Inferior parietal cortex (tissue), 1 donor: ENCODE measurements at regions not wholly inside any gene's neighbourhood (a gene's known extent, or its start where the extent isn't known, plus 50 kb on each side); places are given as distances from the start of the nearest gene placed in this dataset.
"Not testable (repeated sequence)": the region's sequence is repeated elsewhere in the genome, so short reads cannot be mapped to it uniquely, and the experiment has no call there.

ENCODE experiments used
- DNase-seq: peaks from one replicate; pipeline ENCODE4 v3.0.0-alpha.2; 2016; ENCODE audit errors: extremely low spot score

DNA sequence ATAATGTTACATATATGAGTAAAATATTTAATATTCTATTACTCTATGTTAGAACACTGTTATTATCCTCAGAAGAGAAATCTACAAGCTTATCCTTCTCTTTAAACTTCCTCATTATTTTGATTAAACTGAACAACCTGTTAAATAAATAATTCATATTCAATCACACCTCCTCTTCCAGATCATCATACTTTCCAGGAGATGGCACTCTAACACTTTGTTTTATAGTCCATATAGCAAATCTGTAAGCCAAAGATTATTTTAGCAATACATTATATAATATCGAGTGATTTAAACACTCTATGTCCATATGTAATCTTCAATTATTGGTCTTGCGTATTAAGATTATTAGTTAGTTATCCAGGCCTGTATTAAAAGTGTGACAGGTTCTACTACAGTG lies 694.1 kb downstream of the ANKRD7 start:
- DNase-seq = no peak

DNA sequence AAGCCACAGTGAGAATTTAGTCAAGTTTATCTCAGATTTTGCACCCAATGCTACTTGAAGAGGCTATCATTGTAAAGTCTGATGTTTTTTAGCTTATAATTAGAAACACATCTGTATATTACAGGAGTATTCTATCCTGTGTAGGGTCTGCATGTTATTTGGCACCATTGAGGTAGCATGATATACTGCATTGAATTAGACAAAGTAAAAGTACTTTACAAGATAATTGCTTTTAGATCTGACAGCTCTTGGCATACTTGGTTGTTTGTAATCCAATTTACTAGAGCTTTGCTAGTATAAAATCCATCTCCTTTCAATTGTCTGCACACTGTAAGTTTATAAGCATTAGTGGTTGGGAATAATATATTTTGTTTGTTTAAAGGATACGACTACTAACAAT lies 714.3 kb downstream of the ANKRD7 start:
- DNase-seq = no peak

DNA sequence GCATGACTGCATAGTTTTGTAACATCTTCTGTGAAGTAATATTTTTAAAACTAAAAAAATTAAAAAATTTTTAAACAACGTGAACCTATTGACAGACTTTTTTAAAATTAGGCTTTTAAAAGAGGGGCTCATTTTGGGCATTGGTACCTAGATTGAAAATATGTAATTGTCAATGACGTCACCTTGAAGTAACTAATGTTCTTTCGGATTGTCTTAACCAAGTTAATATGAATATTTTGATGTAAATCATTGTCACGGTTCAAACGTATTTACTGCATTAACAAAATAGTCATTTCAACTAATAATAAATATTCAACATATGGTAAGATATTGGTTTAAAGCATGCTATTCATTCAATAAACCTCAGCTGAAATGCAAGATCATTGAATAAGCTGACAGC lies 719.8 kb downstream of the ANKRD7 start:
- DNase-seq = no peak

DNA sequence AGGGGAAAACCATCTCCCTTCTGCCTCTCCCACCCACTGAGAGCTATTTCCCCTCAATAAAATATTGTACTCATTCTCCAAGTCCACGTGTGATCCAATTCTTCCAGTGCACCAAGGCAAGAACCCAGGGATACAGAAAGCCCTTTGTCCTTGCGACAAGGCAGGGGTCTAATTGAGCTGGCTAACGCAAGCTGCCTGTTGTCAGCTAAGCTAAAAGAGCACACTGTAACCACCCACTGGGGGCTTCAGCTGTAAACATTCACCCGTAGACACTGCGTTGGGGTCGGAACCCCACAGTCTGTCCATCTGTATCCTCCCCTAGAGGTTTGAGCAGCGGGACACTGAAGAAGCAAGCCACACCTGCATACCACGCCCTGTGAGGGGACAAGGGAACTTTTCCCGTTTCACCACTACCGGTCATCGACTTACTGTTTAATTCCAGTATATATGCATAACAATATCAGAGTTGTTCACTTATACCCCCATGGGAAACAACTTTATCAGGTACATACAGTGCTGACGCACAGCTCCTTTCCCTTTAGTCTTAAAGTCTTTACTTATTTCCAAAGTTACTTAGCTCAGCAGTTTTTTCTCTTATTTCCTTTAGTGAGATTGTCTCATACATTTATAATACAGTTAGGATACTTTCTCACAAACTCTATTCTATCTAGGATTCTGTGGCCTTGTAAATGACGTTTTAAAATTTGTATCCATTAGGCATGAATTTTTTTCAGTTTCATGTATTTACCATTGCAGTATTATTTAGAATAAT lies 721.6 kb downstream of the ANKRD7 start:
- DNase-seq = no peak

DNA sequence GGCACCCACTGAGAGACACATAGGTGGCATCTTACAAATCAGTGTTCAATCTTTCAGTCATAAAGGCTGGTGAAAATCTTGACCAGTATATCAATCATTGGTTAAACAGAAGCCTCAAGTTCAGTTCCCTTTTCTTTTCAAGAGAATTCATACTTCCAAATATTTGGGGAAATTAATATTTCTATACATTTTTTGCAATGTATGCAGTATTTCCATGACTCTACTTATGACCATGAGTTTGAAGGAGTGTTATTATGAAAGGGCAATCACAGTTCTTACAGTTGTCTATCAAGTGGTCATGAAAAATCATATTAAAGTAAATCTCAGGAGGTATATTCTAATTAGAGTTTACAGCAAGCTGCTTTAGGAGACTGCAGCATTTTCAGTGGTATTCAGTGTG lies 724.0 kb downstream of the ANKRD7 start:
- no peak for DNase-seq

DNA sequence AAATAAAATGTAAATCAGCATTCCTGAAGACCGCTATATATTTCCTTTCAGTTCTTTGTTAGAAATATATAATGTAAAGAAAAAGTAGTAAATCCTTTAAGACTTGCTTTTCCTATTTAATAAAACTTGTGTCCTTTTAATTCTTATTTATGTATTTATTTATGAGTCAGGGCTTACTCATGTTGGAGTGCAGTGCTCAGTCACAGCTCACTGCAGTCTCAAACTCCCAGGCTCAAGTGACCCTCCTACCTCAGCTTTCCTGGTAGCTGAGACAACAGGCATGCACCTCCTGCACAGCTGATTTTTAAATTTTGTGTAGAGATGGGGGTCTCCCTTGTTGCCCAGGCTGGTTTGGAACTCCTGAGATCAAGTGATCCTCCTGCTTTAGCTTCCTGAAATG lies 724.5 kb downstream of the ANKRD7 start:
- DNase-seq = no peak

DNA sequence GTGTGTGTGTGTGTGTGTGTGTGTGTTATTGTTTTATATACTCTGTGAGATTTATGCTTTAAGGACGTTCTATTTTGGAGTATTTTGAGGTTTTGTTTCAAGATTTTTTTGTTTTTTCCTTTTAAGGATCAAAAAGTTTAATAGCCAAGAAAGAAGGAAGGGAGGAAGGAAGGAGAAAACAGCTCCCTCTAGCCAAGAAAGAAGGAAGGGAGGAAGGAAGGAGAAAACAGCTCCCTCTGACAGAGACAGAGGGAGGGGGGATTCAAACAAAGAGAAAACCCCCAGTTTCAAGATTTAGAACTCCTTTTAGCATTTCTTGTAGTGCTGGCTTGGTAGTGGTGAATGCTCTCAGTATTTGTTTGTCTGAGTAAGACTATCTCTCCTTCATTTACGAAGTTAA lies 731.8 kb downstream of the ANKRD7 start:
- DNase-seq = not testable (repeated sequence)

DNA sequence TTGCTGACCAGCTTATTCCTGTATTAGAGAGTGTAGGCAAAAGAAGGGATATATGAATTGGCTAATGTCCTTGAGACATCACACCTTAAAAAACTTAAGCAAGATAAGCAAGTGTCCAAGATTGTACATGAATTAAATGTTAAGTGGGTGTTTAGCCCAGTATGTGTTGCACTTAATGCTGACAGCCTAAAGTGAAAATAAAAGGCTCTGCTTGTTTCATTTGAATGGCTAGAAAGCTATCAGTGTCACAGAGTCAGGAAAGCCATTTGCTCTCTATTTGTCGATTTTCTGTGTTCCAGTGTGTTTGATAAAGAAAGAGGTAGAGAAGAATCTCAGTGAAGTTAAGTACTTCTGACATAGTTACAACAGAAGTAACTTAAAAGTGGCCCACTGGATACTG lies 744.9 kb downstream of the ANKRD7 start:
- DNase-seq = no peak

DNA sequence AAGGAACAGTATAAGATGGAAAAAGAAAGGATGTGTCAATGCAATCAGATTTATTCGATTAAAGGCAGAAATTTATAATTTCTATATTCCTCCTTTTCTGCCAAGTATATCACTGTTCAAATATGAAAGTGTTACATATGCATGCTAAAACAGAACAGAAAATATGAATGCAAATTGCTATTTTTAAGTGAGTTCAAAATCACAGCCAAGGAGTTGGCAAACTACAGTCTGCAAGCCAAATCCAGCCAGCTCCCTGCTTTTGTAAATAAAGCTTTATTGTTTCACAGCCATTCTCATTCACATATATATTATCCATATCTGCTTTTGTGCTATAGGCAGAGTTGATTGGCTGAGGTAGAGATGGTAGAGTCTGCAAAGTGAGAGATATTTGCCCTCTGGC lies 747.2 kb downstream of the ANKRD7 start:
- no peak for DNase-seq

DNA sequence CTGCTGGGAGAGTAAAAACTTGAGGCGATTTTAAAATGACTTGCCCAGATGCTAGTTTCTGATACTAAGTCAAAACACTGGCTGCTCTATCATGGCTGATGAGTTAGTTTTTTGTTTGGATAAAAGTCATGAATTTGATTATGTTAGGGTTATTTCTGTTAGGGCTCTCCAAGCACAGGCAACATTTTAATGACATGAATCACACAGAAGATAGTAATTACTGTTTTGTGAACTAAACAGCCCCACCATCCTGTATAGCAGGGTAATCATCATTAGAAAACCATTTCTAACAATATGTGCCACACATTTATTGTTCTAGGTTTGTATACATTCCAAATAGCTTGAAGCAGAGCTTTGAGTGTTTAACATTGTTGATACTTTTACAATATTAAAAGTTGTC lies 750.3 kb downstream of the ANKRD7 start:
- DNase-seq = no peak

DNA sequence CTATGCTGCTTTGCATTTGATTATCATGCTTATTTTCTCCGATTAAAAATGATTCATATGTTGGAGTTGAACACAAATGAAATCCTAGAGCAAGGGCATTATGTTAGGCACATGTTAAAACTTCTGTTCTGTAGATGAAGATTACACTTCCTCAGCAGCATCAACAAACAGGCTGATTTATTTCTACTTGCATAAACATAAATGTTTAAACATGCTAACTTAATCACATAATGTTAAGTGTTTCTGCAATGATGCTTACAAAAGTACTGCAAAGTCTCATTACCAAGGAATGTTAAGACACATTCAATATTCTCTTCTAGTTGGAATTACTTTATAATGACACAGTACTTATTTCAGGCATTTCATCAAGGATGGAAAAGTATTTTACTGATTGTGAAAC lies 770.8 kb downstream of the ANKRD7 start:
- DNase-seq = no peak

DNA sequence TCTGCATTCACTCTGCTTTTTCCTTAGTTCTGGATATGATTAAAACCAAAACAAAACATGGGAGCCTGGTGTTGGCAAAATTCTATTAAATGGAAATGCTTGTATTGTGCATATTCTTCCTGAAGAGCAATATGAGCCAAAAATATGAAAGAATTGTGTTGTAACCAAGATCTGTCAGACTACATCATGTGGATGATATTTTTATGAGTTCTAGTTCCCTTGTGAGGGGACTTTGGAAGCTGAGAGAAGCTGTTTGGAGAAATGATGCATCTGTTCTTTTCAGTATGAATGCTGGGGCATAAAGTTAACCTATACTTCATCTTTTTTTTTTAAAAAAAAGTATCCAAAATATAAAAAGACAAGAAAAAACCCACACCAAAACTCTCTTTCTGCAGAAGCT lies 782.7 kb downstream of the ANKRD7 start:
- DNase-seq = no peak

DNA sequence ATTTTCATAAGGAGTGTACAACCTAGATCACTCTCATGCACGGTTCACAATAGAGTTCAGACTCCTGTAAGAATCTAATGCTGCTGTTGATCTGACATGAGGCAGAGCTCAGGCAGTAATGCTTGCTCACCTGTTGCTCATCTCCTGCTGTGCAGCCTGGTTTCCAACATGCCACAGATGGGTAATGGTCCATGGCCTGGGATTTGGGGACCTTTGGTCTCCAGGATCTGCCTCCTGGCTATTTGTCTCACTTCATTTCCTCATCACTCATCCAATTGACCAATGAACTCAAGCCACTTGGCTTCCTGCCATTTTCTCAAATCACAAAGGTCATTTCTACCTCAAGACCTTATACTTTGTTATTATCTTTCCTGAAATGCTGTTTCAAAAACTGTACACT lies 786.1 kb downstream of the ANKRD7 start:
- no peak for DNase-seq

DNA sequence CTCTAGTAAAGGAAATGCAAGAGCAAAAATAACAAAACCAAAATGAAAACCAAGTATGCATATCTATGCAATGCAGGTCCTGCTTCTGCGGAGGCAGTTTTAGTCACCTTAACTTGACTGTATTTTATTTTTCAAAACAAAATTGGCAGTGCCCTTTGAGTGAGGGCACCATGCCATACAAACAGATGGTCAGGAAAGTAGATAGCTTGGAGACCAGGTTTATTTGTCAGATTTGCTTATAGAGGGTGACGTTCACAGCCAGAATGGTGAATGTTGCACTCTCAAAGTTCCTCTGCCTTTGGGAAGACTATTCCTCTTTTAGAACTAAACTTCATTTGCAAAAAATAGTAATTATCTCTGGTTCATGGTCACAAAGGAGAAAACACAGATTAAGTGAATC lies 801.9 kb downstream of the ANKRD7 start:
- DNase-seq = no peak

DNA sequence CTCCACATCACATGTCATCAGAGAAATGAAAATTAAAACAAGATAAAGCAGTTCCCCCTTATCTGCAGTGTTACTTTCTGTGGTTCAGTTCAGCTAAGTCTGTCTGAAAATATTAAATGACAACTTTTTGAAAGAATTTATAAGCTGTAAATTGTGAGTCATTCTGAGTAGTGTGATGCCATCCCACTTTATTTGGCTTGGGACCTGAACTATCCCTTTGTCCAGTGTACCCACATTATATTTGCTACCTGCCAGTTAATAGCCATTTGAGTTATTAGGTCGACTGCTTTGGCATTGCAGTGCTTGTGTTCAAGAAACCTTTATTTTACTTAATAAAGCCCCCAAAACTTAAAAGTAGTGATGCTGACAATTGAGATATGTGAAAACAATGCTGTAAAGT lies 804.2 kb downstream of the ANKRD7 start:
- DNase-seq = no peak

DNA sequence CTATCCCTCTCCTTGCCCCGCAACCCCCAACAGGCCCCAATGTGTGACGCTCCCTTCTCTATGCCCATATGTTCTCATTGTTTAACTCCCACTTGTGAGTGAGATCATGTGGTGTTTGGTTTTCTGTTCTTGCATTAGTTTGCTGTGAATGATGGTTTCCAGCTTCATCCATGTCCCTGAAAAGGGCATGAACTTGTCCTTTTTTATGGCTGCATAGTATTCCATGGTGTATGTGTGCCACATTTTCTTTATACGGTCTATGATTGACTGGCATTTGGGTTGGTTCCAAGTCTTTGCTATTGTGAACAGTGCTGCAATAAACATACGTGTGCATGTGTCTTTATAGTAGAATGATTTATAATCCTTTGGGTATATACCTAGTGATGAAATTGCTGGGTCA lies 807.6 kb downstream of the ANKRD7 start:
- not testable (repeated sequence) for DNase-seq

DNA sequence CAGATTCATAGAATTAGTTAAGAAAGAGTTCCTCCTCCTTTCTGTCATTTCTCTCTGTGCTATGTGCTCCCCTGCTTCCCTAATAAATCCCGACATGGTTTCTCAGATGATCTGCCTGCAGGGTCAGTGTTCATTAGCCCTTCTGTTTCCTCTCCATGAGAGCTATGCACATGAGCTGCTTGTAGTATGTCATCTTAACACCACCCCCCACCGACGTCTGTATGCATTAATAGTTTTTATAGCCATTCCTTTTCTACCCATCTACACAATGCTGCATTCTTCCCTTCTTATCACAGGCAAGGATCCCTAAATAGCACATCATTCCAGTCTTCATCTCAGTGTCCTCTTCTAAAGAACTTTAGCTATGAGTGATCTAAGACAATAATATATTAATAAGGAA lies 809.1 kb downstream of the ANKRD7 start:
- DNase-seq = no peak

DNA sequence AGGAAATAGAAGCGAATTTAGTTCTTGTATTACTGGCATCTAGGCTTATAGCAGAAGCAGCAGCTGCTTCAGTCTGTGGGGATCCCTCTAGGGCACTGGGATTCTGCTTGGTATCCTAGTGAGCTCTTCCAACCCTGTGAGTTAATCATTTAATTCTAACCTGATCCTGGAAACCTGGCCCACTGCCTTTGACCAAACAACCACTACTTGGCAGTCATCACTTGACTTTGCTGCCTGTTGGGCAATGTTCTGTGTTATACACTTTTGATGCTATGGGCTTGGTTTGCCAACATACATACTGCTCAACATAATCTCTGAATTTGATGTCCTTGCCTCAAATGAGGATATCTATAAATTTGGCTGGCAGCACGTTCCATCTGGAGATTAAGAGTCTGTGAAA lies 813.4 kb downstream of the ANKRD7 start:
- DNase-seq = no peak

DNA sequence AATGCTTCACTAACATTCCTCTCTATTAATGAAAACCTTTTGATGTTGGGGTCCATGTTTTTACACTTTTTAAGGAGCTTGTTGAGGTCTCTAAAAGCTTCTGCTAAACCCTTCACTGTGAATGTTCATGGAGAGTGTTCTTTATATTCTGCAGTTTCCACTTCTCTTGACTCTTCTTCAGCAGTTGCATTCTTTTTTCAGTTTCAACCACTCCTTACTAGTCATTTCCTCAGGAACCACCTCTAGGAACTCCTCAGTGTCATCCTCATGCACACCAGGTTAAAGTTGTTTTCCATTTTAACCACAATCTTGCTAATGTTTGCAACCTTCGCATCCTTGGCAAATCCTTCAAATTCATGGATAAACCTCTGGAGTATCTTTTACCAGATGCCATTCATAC lies 821.6 kb downstream of the ANKRD7 start:
- no peak for DNase-seq

DNA sequence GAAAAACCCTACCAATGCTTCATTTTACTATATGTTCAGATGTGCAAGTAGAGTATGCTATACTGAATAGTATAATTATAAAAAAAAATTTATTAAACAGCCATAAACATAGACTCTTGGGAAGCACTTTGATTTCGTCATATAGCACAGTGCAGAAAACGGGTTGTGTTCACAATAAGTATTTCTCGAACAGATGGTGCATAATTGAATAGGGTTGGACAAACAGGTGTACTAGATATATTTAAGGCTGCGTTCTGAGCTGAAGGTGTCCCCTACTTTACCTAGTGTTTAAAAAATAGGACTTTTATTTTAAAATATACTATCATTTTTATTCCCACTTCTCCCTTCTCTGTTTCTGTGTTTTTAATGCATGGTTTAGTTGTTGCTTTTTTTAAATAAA lies 841.5 kb downstream of the ANKRD7 start:
- DNase-seq = no peak

DNA sequence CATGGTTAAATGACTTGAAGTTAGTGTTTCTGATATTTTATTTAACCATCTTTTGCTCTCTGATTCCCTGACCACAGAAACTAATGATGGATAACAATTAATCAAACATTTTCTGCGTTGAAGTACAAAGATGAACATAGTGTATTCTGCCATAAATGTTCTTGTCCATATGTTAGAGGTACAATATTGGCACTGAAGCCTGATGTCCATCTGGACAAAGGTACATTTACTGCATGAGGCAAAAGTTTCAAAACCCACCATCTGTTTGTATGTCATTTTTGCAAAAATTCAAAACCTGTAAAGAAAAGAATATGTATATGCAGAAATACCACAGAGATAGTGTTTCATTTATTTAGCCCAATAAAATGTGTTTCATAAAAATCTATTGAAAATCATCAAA lies 861.5 kb downstream of the ANKRD7 start:
- DNase-seq = no peak

DNA sequence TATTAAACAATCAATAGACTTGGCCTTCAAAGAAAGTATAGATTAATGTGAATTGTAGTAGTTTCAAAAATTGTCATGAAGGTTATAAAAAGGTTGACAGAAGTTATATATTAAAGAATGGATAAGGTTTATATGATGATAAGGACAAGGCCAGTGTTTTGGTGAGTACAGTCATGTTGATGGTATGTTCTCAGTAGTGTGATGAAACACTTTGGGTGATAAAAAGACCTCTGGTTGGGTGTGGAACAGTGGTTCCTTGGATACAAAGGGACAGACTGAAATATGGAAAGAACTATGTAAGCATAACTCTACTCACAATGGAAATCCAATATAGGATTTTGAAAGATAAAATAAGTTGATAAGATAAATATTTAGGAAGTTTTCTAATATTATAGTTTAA lies 866.3 kb downstream of the ANKRD7 start:
- DNase-seq = no peak

DNA sequence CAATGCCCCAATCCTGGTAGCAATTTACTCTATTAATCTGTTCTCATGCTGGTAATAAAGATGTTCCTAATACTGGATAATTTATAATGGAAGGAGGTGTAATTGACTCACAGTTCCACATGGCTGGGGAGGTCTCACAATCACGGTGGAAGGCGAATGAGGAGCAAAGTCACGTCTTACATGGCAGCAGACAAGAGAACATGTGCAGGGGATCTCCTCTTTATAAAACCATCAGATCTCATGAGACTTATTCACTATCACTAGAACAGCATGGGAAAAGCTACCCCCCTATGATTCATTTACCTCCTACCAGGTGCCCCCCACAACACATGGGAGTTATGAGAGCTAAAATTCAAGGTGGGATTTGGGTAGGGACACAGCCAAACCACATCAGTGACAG lies 872.2 kb downstream of the ANKRD7 start:
- no peak for DNase-seq

DNA sequence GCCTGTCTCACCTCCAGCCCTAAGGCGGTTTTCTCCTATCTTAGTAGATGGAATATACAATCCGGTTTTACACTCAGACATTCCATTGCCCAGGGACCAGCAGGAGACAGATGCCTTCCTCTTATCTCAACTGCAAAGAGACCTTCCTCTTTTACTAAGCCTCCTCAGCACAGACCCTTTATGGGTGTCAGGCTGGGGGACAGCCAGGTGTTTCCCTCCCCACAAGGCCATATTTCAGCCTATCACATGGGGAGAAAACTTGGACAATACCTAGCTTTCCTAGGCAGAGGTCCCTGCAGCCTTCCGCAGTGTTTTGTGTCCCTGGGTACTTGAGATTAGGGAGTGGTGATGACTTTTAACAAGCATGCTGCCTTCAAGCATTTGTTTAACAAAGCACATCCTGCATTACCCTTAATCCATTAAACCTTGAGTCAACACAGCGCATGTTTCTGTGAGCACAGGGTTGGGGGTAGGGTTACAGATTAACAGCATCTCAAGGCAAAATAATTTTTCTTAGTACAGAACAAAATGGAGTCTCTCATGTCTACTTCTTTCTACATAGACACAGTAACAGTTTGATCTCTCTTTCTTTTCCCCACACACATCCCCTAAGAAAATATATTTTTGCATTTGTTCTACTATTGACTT lies 876.2 kb downstream of the ANKRD7 start:
- not testable (repeated sequence) for DNase-seq
